HG02759 (cell line): ENCODE measurements at regions not wholly inside any gene's neighbourhood (a gene's known extent, or its start where the extent isn't known, plus 50 kb on each side); places are given as distances from the start of the nearest gene placed in this dataset.
"Not testable (repeated sequence)": the region's sequence is repeated elsewhere in the genome, so short reads cannot be mapped to it uniquely, and the experiment has no call there.

Experiments used
- ATAC-seq: cut with Tn5 transposase; IDR thresholded peaks from one replicate; pipeline ENCODE4 v1.9.1; 2021; ENCODE audit warnings: mild to moderate bottlenecking, moderate library complexity; ENCODE audit not compliant: unreplicated experiment

DNA sequence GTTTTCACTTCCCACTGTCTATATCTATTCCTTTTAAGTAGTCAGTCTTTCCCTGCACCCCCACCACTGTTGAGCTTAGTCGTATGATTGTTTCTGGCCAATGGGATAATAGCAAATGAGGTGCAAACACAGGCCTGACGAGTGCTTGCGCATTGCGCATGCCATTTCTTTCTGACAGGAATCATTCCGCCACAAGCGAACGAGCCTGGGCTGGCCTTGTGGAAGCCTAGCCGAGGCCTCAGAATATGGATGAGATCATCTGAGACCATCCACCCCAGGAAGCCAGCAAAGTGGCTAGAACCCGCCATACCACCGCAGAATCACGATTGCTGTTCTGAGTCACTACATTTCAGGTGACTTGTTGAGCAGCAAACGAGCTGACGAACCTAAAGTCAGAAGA is 52.2 kb upstream of the PRL start:
- ATAC-seq, result no peak

DNA sequence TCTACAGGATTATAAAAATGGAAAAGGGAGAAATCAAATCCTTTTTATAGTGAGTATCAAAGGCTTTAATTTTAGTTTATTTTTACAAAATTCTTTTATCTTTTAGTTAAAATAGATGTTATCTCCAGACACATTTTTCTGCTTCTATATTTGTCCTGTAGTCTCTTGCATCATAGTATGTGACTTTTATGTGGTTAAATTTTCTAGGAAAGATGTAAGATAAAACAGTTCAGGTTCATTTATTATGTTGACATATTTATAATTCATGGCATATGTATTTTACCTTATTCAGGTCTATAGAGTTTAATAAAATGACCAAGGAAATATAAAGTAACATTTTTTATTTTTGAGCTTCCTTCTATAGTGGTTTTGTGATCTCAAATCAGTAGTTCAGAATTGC is 52.7 kb upstream of the PRL start:
- no peak for ATAC-seq

DNA sequence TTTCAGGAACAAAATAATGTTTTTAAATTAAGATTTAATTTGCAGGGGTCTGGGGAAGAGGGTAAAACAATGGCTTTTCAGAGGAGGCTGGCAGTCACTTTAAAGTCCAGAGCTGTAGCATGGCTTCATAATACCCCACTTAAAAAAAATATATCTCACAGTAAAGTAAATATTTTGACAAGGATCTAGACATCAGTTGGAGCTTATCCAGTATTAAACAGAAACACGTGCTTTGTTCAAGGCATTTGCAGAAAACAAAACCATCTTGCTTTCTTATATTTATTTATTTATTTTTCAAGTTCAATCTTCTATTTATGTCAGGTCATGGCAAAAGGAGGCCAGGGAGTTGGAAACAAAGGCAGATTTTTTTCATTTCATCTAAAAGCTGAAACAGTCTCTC is 53.3 kb upstream of the PRL start:
- no peak for ATAC-seq

DNA sequence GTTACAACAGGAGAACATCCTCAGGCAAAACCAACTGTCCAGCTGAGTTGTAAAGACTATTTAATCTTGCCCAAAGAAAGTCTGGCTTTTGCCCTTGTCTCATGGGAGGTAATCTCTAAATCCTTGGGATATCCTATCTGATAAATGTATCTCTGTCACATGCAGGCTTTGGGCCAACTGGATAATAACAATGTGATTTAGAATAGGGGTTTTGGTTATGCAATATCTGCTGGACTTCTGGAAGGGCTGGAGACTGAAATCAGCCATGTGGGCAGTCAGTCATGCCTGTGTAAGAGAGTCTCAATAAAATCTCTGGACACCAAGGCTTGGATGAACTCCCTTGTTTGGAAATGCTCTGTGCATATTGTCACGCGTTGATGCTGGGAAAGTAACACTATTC is 56.3 kb upstream of the PRL start:
- no peak for ATAC-seq

DNA sequence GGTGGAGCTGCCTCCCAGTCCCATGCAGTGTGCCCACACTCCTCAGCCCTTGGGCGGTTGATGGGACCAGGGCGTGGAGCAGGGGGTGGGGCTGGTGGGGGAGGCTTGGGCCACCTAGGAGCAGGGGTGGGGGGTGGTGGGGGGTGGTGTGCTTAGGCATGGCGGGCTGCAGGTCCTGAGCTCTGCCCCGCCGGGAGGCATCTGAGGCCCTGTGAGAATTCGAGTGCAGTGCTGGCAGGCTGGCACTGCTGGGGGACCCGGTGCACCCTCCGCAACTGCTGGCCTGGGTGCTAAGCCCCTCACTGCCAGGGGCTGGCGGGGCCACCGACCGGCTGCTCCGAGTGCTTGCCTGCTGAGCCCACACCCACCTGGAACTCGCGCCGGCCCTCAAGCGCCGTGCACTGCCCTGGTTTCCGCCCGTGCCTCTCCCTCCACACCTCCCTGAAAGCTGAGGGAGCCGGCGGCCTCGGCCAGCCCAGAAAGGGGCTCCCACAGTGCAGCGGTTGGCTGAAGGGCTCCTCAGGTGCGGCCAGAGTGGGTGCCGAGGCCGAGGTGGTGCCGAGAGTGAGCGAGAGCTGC is 59.6 kb upstream of the PRL start:
- no peak for ATAC-seq

DNA sequence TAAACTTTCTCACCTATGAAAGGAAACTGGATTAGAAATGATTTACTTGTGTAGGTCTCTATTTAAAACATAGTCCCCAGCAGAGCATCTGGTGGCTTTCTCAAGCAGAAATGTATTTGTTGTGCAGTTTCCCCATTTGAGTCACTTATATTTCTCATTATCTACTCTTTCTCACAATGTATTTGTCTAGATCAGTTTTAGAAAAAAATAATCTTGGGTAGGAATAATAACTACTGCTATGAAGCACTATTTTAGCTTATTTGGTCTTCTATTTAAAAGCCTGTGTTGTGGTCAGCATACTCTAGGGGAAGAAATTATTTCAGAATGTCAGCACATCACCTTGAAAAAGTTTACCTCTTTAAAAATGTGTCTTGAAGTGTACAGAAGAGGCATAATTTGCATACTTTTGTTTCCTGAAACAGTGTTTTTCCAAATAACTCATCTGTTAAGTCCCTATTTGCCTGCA is 60.9 kb upstream of the PRL start:
- ATAC-seq, result no peak

DNA sequence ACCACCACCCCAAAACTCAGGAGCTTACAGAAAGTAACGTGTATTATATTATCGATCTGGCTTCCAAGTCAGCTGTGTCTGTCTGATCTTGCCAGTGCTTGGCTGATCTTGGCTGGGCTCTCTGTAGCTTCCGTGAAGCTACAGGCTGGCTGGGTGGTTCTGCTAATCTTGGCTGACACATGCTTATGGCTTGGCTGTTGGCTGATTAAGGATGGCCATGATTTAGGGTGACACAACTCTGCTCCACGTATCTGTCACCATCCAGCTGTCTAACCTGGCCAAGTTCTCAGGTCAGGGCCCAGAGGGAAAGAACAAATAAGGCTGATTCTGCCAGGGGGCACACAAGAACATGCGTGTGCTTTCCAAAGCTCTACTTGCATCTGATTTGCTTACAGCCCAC is 64.7 kb upstream of the PRL start:
- ATAC-seq, result no peak

DNA sequence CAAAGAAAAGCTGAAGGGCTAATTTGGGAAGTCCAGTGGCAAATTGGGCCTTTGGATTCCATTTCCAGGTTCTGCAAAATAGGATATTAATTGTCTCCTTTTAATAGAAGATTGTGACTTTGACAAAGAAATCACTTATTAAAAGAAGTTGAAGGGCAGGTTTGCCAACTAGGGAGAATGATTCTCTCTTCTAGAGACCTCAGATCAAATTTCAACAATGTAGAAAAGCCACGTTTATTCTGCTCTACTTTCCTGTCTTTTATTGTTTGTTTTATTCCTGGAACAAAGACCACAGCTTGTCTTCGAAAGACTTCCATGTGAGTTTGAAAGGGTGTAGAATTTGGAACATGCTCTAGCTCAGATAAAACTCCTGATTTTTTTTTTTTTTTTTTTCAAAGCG is 65.5 kb upstream of the PRL start:
- no peak for ATAC-seq

DNA sequence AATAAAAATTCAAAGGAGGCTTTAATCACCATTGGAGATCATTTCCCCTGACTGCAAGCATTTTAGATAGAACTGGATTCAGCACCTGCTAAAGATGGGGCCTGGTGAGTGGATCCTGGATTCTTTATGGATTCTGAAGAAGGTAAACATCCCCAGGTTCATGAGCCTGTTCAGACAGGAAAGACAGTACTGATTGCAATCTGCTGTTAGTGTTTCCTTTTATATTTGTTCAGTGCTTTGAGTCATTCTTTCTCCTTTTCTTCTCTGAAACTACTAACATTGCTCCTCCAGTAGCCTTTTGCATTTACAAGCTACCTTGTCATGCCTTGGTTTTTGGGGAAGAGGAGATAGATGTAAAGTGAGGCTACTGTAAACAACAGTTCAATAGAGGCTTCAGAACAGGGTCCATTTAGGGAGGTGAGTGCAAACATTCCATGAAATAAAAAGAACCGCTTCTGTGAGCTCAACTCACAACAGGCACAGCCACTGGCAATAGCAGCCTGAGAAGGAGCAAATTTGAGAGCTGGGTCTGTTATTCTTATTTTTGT is 66.4 kb upstream of the PRL start:
- no peak for ATAC-seq

DNA sequence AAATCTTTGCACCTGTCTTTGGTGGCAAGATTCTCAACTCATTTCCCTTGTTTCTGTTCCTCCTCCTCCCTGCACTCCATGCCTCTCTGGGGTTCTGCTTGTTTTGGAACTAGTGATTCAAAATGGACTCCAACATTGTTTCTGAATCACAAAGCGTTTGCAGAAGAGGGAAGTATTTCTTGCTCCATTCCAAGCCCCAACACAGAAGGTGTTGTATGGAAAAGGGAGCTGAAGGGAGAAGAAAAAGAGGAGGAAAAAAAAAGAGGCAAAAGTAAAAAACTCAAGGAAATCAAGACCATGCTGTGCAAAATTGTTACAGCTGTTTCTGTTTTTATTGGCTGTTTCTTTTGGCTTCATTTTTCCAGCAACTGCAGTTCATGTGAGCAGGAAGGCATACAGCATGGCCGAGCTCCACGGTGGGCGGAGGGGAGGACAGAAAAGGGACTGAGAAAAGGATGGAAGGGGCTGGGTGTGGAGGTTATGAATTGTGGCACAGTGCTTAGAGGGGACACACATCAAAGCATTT is 66.9 kb upstream of the PRL start:
- ATAC-seq, result no peak

DNA sequence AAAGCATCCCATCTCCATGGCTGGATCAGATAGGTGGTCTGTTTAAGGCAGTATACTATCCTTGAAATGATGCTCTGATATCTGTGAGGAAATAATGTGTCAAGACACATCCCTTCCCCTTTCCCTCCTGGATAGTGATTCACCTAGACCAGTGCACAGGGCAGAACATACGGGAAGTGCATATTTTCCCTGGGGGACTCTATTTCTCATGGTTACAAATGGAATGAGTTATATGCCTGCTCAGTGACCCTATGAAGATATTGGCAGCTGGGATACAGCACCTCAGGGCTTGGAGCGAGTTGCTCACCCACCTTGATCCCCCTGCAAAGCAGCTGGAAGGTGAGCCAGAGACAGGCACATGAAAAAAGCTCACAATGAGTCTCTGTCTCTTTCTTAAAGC is 67.5 kb upstream of the PRL start:
- no peak for ATAC-seq

DNA sequence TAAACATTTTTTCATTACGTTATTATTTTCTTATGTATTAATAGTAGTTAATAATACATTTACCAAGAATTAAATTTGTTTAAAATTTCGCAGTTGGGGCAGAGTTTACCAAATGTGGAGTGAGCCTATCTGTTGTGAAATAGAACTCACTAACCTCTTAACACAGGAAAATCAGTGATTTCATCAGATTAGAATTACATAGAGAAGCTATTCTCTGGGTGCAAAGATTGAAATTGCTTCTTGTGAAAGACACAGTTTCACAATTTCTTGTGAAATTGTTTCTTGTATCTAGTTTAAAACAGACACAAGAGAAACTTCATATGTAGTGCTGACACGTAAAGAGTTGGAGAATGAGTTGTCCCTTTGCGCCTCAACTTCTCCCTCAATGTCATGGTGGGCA is 69.4 kb upstream of the PRL start:
- no peak for ATAC-seq

DNA sequence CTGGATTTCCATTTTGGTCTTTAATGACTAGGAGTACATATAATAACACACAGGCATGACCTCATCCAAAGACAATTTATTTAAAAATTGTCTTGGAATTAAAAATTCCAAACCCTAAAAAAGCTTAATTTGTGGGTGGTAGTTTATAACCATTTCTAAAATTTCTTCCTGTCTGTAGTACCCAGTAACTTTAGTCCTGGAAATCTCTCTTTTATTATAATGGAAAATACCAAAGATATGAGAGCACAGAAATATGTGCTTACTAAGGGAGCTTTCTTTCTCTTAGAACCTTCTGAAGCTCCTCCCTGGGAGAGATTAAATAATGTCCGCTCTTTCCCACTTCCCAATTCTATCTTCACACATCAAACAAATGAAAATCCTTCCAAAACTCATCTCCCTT is 70.5 kb upstream of the PRL start:
- no peak for ATAC-seq

DNA sequence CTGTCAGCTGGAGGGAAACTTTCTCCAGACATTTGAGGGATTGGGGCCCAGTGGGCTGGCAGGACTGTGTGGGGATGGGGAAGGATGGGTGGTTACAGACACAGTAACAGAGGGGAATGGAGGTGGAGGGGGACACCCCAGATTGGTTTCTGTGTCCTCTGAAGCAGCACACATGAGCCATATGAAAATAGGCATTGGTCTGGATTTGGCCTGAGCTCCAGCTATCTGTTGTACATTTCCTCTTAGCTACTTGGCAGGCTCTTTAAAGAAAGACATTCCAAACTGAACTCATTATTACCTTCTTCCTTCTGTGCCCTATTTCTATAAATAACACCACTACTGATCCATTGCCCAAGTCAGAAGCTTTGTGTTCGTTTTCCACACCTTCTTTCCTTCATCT is 72.0 kb upstream of the PRL start:
- ATAC-seq, result no peak

DNA sequence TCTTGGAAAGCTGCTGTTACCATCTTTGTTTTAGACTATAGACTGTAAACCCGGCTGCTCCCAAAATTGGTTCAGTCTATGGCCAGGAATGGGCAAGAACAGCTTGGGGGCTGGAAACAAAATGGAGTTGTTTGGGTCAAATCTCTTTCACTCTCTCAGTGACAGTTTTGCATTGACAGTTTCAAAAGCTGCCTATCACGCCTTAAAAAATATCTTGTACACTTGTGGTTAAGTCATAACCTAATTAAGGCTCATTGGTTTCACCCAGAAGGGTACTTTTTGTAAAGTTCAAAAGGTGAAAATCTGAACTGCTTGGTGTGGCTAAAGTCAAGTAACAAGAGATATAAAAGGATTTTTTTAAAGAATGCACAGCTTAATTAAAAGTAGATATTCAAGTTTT is 76.1 kb upstream of the PRL start:
- ATAC-seq, result peak; percentile 63

DNA sequence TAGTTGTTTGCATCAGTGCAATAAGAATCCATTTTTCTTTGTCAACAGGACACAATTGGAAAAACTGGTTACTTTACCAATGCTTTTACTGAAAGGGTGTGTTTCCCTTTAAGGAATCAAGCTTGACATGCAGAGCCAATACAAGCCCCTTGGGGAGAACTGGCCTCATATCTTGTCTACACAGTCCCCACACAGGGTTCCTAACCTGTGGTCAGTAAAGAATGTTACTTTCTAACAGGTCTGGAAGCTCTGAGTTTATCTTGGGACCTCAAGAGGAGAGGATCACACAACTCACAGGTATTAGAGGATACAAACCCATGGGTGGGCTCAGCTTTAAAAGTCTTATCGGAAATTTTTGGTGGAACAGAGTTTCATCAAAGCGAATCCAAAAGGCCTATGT is 78.1 kb upstream of the PRL start:
- not testable (repeated sequence) for ATAC-seq

DNA sequence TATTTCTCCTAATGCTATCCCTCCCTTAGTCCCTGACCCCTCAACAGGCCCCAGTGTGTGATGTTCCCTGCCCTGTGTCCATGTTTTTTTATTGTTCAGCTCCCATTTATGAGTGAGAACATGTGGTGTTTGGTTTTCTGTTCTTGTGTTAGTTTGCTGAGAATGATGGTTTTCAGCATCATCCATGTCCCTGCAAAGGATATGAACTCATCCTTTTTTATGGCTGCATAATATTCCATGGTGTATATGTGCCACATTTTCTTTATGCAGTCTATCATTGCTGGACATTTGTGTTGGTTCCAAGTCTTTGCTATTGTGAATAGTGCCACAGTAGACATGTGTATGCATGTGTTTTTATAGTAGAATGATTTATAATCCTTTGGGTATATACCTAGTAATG is 79.5 kb upstream of the PRL start:
- not testable (repeated sequence) for ATAC-seq

DNA sequence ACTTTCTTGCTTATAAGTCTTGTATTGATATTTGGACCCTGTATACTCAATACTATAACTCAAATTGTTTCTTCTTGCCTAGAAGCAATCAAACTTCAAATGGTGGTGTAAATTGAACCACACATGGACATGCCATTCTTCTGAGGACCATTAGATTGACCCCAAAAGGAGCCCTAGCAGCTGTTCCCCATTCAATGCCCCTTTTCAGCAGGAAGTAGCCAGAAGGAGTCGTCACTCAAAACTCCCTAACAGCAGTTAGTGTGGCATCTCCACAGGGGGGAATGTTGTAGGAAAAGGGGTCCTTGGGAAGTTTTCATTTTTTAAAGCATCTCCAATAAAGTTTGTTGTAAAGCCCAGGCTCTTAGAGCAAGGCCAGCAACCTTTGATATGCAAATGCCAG is 81.7 kb upstream of the PRL start:
- not testable (repeated sequence) for ATAC-seq

DNA sequence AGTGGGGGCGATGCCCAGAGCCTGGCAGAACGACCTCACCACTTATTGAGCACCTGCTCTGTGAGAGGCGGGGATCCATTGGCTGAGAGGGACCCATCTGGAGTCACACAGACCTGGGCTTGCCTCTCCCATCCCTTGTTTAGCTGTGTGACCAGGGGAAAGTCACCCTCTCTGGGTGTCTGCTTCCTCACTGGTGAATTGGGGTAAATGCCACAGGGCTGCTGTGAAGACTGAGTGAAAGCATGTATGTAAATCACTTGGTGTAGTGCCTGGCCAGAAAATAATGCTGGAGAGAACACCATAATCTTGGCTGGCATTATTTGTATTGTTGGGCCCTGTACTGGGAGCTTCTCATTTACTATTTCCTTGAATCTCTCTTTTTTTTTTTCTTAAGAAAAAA is 83.4 kb upstream of the PRL start:
- no peak for ATAC-seq

DNA sequence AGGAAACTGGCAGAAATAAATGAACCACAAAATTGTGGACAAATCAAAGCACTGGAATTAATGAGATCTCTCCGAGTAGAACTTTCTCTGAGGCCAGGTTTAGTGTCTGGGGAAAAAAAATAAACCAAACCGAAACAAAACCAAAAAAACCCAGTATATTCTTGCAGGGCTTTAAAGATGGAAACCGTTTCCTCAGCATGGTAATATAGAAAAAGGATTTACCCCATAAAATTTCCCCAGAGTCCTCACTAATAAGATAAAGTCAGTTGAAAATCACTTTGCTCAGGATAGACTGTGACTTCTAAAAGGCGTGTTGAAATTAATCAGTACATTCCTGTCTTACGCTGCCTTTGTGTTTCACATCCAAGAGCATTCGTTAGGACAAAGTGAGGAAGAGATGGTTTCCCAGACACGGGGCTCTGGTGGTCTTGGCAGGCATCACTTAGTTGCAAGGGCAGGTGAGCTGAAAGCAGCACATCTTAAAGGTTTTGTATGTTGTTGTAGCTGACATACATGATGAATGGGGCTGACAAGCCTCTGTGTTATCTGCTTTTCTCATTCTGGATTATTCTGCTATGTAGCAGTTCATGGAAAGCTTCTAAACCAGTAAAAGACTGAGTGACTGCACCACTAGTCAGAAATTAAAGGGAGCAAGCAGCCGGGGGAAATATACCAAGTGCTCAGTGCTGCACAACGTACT is 85.2 kb upstream of the PRL start:
- no peak for ATAC-seq

DNA sequence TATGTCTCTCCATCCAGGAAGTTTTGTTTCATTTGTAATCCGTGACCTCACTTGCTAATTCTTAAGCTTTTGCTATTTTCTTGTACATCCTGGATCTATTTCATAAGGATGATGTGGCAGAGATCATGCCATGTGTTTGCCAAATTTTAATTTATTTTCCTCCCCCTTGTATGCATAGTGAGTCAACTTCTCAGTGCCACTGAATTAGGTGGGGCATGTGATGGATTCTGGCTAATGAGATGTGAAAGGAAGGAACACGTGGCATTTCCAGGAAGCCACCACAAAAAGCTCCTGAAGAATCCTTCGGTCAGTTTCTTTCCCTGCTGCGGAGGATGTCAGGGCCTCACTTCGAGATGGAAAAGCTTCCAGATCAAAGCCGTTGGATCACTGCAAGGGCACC is 86.2 kb upstream of the PRL start:
- ATAC-seq, result no peak

DNA sequence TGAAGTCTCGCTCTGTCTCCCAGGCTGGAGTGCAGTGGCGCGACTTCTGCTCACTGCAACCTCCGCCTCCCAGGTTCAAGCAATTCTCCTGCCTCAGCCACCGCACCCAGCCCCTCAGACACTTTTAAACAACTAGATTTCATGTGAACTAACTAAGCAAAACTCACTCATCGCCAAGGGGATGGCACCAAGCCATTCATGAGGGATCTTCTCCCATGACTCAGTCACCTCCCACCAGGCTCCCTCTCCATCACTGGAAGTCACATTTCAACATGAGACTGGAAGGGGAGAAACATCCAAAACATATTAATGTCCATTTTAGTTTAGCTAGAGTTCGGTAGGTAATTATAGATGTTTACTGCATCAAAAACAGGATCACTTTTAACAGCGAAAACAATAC is 95.9 kb upstream of the PRL start:
- no peak for ATAC-seq

DNA sequence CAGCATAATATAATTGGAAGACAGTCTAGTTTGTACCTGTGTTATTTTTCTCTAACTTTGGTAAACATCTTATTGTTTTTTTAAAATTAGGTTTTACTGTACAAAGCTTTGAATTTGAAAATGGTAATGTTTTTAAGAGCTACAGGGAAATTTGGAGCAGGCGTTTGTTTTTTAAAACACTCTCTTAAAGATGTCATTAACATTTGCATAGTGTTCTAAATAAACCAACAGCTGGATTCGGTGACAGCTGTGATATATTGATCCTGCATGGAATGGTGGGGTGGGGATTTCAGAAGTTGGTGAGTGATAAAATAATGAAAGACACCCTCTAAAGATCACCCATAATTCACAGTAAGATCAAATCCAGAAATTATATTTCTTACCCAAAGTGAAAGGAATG is 97.9 kb upstream of the PRL start:
- no peak for ATAC-seq
